Tibial nerve (tissue), 4 donors: ENCODE measurements at regions not wholly inside any gene's neighbourhood (a gene's known extent, or its start where the extent isn't known, plus 50 kb on each side); places are given as distances from the start of the nearest gene placed in this dataset.

ENCODE experiments used
- EP300 ChIP-seq, 2 donors: sonication (generic); formaldehyde crosslinking; IDR thresholded peaks; one replicate each; pipeline ENCODE4 v1.6.1; 2017; ENCODE audit warnings: antibody characterized with exemption in 2 of 2, mild to moderate bottlenecking in 1 of 2
- TF ChIP-seq, protein P1 (sequence below), 5 experiments: fragments of 200-600 bp in 3 of 5; fragments of 450-650 bp in 2 of 5; sonication (generic) in 3 of 5; IDR thresholded peaks; one replicate each; pipeline ENCODE4 v1.5.1; 2016 to 2019; ENCODE audit warnings: antibody characterized with exemption in 5 of 5, mild to moderate bottlenecking in 3 of 5, moderate library complexity in 2 of 5

DNA sequence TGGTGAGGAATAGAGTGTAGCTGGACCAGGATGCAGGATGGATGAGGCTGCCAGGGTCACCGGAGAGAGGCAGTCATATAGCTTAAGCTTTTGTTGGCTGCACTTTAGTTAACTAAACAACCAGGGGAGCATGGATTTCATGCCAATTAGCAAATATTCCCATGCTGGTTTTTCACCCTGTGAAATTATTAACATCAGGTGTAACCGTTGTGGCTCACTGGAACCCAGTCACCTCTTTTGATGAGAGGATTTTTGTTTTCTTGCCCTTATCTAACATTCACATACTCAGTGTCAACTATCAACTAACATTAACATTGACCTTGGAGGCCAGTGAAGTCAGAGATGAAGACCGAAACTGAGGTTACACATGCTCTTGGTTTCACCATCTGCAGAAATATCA, 97.2 kb upstream of the BASP1 start:
- TF ChIP-seq EP300 (IDR thresholded peaks at IDR 0.05), result no peak
- TF ChIP-seq, protein P1, sequence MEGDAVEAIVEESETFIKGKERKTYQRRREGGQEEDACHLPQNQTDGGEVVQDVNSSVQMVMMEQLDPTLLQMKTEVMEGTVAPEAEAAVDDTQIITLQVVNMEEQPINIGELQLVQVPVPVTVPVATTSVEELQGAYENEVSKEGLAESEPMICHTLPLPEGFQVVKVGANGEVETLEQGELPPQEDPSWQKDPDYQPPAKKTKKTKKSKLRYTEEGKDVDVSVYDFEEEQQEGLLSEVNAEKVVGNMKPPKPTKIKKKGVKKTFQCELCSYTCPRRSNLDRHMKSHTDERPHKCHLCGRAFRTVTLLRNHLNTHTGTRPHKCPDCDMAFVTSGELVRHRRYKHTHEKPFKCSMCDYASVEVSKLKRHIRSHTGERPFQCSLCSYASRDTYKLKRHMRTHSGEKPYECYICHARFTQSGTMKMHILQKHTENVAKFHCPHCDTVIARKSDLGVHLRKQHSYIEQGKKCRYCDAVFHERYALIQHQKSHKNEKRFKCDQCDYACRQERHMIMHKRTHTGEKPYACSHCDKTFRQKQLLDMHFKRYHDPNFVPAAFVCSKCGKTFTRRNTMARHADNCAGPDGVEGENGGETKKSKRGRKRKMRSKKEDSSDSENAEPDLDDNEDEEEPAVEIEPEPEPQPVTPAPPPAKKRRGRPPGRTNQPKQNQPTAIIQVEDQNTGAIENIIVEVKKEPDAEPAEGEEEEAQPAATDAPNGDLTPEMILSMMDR (IDR thresholded peaks at IDR 0.05), result no peak
